HG02642 (cell line): ENCODE measurements at regions not wholly inside any gene's neighbourhood (a gene's known extent, or its start where the extent isn't known, plus 50 kb on each side); places are given as distances from the start of the nearest gene placed in this dataset.

Experiments
- ATAC-seq: cut with Tn5 transposase; IDR thresholded peaks from one replicate; pipeline ENCODE4 v1.9.1; 2021; ENCODE audit warnings: mild to moderate bottlenecking; ENCODE audit not compliant: unreplicated experiment, poor library complexity

DNA sequence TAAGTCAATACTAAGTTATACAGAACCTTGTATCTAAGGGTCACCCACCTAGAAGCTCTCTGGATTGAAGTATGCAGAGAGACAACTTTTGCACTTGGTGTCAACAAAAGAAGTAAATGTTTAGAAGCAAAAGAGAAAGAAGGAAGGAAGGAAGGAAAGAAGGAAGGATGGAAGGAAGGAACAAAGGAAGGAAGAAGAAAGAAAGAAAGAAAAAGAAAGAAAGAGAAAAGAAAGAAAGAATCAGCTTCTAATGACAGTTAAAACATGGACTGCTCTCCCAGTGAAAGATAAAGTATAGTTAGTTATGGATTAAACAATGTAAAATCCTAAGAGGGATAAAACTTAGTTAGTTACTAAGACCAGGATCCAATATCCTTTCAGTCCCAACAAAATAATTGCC lies 613.8 kb upstream of the NR2F2 start:
- ATAC-seq = no peak

DNA sequence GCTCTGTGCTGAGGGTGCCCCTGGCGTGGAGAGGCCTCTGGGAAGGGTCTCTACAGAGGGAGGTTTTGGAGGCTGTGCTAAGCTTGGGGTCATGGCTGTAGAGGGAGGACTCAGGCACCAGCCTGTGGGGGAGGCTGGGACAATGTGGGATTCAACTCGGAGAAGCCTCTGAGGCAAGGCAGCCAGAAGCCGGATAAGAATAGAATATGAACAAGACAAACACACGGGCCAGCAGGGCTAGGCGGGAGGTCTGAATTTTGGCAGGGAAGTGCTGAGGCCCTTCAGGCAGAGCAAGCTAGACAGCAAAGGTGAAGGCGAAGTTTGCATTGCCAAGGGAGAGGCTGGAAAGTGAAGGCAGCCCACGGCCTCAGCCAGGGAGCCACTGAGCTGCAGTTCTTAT lies 612.1 kb upstream of the NR2F2 start:
- ATAC-seq = no peak

DNA sequence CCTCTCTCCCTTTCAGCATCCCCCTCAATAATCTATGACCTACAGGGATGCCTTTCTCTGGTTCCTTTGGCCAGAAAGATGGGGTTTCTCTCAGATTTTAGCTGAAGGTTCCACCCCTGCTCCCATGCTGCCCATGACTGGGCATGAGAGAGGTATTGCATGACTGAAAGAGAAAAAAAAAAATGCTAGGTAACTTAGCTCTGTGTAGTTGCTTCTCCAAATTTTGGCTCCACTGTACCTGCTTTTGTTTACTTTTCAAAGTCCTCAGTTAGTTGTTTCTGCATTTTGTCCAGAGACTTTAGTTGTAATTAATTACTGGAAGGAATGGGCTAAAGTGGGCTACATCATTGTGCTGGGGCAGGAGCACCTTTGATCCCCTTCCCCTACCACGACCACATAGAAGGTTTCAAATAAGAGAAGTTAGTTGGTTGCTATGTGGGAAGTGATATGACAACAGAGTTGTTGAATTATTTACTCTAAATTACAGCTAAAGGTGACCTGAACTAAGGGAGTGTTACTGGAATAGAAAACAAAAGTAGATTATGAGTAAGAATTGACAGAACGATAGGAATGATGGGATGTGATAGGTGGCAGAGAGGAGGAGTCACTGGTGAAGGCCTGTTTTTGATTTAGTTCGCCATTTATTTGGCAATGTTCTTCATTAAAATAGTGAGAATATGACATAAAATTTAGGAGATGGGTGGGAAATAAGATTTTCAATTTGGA lies 605.4 kb upstream of the NR2F2 start:
- ATAC-seq = no peak

DNA sequence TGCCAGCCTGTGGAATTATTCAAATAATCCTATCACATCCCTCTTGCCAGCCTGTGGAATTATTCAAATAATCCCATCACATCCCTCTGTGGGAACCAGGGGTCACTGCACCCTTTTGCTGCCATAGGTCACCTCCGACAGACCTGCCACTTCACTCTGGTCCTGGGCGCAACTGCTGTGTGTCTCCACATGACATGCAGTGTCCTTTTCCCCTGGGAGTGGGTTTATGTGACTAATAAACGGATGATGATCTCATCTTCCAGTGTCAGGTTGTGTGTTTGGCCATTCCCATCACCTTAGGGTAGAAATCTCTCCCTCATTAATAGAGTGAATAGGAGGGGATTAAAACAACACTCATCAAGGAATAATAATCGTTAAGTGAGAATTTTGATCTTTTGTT lies 603.6 kb upstream of the NR2F2 start:
- no peak for ATAC-seq

DNA sequence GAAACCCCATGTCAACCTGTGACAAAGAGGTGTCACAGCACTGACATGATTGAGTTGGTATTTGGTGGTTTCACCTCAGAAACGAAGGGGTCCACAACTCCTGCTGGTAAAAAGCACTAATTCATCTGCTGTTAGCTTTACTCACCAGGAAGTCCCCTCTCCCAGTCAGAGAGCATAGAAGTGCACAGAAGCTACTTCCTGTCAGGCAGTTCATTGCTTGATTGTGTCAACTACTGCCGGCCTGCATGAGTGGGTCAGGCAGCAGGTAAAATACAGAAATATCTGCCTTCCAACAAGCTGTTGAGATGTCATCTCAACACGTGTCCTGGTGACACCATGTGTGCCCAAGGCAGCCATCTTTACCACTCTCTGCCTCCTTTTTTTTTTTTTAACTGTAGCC lies 596.6 kb upstream of the NR2F2 start:
- no peak for ATAC-seq

DNA sequence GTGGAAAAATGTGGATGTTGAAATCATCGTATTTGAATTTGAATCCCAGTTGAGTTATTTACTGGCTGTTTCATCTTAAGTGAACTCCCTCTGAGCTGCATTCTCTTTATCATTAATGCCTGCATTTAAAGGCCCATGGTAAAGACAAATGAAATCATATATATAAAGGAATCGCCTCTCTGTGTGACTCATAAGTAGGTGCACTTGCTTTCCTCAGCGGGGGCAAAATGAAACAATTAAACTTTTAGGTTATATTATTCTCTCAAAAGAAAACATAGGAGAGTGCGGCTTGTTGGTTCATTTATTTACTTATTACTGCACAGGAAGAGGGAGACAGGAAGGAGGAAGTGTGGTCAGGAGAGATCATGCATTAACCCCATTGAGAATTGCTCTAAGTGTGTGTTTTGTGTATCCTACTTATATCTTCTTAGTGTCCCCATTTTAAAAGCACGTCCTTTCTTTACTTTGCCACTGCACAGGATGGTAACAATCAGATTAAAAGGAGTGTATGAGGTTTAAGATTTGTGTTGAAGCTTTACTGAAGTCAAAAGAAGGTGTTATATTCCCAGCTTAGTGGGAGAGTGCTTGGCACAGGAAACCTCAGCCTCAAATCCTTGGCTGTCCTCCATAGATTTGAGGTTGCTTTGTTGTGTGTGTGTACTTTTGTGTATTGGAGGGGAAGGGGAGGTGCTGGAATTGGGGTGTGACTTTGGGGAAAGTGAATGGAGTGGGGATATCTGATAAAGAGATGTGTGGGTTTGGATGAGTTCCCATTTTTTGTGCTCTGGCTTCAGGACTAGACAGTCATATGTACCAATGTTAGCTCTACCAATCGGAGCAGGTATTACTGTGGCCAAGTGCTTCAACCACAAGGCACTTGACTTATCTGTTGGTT lies 595.8 kb upstream of the NR2F2 start:
- ATAC-seq = no peak

DNA sequence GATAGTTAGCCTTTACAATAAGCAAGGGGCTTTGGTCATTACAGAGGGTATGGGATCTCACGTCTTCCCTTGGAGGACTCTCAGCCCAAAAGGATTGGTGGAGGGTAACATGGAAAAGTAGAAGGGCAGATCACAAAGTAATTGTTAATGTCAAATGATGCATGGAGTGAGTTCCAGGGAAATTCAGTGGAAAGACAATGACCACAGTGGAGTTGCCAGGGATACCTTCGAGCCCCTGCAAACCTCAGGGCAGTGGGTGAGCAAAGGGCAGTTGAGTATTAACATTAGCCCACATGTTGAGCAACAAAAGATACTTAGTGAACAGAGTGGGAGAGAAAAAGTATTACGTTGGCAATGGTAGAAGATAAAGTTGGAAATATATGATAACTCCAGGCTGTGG lies 593.4 kb upstream of the NR2F2 start:
- ATAC-seq = no peak

DNA sequence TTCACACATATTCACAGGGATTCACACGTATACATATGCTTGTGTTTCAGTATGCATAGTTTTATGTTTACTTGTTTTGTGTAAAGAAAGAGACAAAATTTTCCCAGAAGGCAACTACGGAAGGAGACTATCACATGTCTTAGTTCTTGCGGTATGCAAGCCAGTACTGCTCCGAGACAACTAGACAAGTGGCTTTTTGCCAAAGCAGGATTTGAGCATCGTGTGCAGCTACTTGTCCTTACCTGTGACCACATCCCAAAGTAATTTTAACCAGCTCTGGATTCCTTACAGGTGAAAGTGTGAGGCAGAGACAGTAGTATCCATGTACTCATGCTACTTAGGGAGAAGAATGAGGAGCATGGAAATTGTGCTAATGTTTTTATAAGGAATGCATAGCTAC lies 591.4 kb upstream of the NR2F2 start:
- ATAC-seq = no peak

DNA sequence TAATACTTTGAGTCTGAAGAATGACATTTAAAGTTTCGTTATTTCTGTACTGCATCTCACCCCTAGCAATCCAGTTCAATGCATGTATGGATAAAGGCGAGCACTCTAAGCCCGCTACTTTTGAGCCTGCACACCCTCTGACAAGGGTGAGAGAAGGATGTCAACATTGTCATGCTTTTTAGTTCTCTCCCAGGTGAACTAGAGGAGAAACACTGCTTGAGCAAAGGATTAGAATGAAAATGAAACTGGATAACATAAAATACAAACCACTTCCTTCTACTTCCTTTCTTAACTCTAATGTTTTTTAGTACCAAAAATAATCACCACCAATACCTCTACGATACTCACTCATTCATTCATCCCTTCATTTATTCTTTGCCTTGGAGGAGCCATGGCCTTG lies 588.7 kb upstream of the NR2F2 start:
- no peak for ATAC-seq

DNA sequence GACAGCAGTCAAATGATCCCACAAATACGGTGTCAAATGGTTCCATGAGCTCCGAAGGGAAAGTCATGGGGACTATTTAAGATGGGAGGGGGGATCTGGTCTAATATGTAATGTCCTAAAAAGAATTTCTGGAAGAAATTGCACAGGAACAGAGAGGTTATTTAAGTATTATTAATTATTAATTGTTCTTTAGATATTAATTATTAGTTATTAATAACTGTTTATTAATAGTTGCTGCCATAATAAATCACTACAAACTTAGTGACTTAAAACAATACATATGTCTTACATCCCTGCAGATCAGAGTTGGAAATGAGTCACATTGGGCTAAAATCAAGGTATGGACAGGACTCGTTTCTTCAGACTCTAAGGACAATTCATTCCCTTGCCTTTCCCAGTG lies 588.2 kb upstream of the NR2F2 start:
- ATAC-seq = no peak

DNA sequence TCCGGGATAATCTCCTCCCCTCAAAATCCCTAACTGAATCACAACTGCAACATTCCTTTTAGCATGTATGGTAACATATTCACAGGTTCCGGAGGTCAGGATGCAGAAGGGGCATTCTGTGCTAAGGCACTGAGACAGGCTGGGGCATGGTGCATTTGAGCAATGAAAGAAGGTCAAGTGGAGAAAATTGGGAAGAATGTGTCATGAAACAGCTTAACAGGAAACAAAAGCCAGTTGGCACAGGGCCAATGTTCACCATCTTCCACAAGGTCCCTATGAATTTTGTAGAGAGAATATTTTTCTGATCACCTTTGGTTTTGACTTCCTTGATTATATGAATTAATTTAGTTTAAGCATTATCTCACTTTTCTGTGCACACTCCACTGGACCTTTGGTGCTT lies 587.7 kb upstream of the NR2F2 start:
- no peak for ATAC-seq

DNA sequence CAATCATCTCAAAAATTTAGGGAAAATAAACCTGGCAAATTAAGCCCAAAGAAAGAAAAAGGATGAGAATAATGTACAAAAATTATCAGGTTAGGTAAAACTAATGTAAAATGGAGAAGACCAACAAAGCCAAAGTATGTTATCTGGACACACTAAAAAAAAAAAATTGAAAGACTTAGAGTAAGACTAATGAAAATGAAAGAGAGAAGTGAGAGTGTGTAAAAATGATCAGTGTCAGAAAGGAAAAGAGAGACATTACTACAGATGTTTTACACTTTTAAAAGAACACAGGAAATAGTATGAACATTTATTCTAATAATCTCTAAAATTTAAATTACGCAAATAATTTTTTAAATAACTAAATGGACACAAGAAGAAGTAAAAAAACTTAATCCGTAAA lies 573.3 kb upstream of the NR2F2 start:
- ATAC-seq = no peak

DNA sequence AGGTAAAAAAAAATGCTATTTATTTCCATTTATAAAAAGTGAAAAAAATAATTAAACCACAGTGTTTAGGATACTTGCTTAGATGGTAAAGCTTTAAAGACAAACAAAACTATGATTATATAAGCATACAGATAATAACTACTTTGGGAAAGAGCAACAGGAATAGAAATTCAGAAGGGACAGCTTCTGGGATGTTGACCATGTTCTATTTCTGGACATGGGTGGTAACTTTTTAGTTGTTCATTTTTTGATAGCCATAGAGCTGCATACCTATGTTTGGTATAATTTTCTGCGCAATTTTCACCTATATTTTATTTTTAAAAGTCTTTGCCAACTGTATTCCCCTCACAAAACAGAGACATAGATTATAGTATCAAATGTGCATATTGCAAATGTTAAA lies 572.0 kb upstream of the NR2F2 start:
- no peak for ATAC-seq

DNA sequence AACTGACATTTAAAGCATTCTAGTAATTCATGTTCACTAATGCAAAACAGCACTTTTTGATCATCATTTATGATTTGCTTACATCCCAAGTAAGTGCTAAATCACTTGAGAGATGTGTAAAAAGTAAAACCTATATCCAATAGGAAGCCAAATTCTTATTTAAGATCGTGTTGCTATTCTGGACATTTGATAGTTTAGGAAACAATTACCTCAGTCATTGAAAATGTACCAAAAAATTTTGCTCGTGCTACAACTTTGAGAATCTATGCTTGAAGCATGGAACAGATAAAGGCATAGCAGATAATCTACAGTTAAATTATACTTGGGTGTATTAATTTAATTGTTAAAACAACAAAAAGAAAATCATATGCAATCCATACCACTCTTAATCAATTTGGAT lies 571.6 kb upstream of the NR2F2 start:
- no peak for ATAC-seq

DNA sequence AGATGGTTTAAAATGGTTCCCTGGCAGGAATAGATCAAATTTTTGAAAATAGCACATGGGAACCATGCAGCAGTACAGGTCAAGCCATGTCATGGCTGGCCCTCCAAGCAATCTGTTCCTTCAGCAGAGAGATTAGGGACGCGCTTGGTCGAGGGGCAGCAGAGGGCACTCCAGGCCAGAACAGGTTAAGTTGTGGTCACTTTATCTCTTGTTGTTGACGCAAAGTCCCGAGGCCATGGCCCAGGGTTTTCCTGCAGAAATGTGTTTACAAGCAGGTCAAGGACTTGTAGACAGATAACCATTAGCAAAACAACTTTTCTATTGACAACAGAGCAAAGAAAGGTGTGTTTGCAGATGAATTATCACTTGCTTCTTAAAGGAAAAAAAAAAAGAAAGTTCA lies 570.0 kb upstream of the NR2F2 start:
- ATAC-seq = no peak

DNA sequence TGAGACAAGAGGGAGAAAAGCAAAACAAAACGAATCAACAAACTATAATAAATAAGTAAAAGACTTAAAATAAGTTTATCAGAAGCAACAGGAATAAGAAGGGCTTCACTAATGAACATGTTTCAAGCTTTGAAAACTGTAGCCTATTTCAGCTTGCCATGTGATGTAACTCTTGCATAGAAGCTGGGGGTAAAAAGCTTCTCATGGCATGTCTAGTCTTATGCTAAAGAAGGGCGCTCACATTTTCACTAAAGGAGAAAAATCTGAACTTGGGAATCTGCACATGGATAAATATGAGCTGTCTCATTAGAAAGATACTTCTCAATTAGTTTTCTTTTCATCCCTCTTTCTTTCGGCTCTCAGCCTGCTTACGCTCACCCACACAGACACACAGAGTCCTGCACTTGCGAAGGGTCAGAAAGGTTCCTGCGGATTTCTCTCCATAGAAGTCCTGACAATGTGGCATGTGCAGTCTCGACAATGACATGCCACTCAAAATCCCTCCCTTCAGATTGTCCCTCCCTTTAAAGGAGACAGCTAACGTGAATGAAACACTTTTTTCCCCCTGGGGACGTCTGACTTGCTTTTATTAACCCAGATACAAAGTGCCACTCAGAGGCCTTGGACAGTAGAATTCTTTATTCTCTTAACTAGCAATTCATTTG lies 568.9 kb upstream of the NR2F2 start:
- no peak for ATAC-seq

DNA sequence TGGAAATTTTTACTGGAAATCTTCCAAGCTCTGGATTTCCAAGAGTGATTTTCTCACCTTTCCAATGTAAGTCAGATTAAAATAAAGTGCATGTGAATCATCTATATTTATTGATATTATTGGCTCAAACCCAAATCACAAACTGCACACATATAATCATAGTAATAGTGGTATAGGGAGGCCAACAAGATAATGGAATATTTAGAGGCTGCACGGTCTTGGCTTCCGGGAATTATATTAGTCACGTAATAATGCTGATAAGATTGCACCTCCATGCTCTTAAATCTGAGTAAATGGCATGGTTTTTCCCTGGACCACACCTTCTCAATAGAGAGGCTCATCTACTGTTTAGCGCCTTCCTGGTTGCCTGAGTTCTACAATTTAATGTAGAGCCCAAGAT lies 567.1 kb upstream of the NR2F2 start:
- no peak for ATAC-seq

DNA sequence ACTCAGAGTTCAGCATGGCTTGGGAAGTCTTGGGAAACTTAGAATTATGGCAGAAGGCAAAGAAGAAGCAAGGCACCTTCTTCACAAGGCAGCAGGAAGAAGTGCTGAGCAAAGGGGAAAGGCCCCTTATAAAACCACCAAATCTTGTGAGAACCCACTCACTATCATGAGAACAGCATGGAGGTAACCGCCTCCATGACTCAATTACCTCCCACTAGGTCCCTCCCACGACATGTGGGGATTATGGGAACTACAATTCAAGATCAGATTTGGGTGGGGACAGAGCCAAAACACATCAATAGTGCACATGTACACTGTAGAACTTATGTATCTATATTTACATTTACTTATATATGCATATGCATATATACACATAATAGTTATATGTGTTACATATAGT lies 565.3 kb upstream of the NR2F2 start:
- ATAC-seq = no peak

DNA sequence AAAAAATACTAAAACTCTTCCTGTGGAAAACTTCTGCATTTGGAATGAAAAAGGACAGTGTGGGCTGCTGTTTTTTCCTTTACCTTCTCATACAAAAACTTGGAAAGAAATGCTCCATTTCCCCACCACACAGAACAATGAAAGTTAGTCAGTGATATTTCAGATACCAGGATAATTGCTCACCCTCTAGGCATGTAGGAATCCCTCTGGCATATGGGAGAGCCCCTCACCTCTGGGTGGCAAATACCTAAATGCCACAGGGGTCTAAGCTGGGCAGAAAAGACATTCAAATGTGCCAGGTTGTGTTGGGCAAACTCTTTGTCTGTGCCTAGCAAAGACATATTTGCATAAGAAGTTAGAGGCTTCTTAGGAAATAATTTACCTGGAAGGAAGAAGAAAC lies 560.3 kb upstream of the NR2F2 start:
- ATAC-seq = no peak

DNA sequence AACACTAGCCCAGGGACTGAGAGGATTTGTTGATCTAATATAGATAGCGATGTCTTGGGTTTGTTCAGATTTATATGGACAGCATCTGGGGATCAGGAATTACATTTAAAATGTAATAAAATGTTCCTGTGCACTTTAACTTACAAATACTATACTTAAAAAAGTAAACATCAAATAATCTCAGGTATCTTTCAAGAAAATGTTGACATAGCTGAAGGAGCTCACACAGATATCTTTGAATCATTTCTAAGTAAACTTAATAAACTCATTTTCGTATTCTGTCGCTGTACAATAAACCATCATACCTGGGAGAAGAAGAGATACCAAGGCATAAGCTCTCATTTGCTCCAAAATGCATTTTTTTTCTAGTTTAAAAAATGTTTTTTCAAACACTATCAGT lies 557.5 kb upstream of the NR2F2 start:
- ATAC-seq = no peak

DNA sequence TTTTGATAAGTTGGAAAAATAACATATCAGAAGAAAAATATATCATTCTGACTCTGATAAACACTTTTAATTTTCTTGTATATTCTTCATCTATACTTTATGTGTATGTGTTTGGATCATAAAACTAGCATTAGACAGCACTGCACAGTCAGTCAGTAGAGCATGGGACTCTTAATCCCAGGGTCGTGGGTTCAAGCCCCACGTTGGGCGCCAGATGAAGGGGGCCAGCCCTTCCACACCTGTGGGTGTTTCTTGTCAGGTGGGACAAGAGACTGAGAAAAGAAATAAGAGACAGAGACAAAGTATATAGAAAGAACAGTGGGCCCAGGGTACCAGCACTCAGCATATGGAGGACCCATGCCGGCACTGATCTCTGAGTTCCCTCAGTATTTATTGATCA lies 546.0 kb upstream of the NR2F2 start:
- ATAC-seq = no peak
